Activated T-cell treated with anti-CD3 and anti-CD28 coated beads for 4 hours (primary cell): ENCODE measurements at regions not wholly inside any gene's neighbourhood (a gene's known extent, or its start where the extent isn't known, plus 50 kb on each side); places are given as distances from the start of the nearest gene placed in this dataset.
"Not testable (repeated sequence)": the region's sequence is repeated elsewhere in the genome, so short reads cannot be mapped to it uniquely, and the experiment has no call there.

ENCODE experiments used
- DNase-seq: peaks from one replicate; pipeline ENCODE4 v3.0.0-alpha.2; 2020

DNA sequence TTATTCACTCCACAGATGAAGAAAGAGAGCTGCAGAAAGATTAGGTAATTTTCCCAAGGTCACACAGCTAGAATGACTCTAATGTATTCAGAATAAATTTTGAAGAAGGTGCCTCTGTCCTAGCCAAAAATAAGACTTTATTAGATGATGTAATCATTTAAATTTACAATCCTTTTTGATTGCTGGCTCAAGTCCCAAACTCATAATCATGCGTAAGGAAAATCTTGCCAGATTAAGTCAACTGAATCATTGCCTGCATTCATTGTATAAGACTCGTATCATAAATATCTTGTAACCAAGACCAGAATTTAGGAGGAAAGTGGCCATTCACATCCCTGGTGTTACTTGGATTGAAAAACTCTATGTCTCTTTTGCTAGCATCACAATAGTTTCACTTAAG is 53.1 kb upstream of the STK39 start:
- DNase-seq, result no peak

DNA sequence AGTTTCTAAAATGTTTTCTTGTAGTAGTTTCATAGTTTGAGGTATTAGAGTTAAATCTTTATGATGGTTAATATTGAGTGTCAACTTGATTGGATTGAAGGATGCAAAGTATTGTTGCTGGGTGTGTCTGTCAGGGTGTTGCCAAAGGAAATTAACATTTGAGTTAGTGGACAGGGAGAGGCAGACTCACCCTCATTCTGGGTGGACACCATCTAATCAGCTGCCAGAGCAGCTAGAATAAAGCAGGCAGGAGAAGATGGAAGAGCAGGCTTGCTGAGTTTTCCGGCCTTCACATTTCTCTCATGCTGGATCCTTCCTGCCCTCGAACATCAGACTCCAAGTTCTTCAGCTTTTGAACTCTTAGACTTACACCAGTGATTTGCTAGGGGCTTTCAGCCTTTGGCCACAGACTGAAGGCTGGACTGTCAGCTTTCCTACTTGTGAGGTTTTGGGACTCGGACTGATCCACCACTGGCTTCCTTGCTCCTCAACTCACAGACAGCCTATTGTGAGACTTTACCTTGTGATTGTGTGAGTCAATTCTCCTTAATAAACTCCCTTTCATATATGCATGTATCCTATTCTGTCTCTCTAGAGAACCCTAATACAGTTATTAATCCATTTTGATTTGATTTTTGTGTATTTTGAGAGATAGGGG is 56.8 kb upstream of the STK39 start:
- DNase-seq, result no peak

DNA sequence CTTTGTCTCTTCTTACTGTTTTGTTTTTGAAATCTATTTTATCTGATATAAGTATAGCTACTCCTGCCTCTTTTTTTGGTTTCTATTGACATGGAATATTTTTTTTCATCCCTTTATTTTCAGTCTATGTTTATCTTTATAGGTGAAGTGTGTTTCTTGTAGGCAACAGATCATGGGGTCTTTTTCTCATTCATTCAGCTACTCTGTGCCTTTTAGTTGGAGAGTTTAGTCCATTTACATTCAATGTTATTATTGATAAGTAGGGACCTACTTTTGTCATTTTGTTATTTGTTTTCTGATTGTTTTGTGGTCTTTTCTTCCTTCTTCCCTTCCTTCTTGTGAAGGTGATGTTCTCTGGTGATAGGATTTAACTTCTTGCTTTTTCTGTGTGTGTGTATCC is 60.0 kb upstream of the STK39 start:
- DNase-seq, result no peak

DNA sequence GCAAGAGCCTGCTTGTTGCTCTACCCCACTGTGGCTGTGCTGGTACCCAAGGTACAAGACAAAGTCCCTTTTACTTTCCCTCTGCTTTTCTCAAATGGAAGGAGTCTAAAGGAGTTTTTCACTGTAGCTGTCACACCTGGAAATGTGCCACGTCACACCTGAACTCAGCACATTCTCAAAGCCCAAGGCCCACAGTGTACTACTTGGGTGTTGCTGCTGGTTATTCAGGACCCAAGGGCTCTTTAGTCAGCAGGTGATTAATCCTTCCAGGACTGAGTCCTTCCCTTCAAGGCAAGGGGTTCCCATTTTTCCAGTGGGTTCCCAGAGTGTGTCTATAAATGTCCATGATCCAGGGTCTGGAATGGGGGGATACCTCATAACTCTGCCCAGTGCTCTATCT is 63.2 kb upstream of the STK39 start:
- DNase-seq, result no peak

DNA sequence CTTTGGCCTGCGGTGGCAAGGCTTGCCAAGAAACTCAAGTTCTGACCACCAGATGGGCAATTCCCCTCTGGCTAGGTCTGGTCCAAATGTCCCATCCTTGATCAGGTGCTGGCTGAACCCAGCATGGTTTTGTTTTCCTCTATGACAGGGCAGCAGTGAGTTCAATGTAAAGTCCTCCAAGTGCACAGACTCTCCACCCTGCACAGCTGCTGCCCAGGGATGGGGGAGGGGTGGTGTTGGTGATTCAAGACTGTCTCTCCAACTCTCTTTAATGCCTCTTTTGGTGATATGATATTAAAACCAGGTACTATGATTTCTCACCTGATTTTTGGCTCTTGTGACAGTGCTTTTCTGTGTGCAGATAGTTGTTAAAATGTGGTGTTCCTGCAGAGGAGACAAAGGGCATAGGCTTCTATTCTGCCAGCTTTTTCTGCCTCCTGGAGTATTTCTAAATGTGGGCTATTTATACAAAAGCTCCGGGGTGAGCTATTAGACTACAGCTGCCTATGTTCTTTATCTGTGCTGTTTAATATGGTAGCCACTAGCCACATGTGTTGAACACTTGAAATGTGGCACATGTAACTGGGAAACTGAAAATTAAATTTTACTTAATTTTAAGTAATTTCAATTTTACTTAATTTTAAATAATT is 64.0 kb upstream of the STK39 start:
- DNase-seq, result no peak

DNA sequence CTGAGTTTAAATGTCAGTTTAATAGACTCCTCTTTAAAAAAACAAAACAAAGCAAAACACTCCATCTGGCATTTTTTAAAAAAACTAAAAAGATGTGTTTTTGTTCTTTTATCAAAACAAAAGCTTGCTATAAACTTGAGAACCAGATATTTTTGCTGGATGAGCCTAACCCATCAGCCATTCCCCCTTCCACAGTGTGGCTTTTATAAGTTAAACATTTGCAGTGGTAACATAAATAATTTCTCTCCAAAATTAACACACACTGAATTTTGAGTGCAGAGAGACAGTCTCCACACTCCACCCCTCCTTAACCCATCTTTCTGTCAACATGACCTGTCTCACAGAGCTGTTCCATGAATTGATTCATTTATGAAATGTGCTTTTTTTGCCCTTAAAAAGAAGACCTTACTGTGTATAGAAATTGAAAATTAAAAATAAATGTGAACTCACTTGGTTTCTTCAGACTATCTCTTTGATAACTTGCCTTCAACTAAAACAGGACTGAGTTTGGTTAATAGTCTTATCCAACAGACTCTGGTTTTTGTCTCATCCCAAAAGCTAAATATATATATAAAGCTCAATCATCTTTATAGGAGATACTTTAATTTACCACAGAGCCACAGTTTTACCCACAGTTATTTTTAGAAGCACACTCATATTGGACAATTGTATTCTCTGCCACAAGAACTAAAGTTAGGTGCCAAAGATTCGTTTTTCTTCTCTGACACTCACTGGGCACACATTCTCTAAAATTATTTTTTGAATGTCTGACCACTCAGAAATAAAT is 64.8 kb upstream of the STK39 start:
- DNase-seq, result no peak

DNA sequence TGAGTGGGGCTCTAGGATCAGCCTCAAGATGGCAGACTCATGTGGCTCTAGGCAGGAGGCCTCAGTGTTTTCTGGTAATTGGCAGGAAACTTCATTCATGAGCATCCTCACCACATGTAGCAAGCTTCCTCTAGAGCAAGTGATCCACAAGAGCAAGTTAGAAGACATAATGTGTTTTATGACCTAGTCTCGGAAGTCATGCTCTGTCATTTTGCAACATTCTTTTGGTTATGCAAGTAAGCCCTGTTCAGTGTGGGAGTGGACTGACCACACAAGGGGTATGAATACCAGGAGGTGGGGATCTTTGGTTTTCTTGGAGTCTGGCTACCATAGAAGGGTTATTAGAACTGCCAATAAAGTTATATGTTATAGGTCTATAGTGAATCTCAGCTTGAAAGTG is 66.8 kb upstream of the STK39 start:
- DNase-seq, result no peak

DNA sequence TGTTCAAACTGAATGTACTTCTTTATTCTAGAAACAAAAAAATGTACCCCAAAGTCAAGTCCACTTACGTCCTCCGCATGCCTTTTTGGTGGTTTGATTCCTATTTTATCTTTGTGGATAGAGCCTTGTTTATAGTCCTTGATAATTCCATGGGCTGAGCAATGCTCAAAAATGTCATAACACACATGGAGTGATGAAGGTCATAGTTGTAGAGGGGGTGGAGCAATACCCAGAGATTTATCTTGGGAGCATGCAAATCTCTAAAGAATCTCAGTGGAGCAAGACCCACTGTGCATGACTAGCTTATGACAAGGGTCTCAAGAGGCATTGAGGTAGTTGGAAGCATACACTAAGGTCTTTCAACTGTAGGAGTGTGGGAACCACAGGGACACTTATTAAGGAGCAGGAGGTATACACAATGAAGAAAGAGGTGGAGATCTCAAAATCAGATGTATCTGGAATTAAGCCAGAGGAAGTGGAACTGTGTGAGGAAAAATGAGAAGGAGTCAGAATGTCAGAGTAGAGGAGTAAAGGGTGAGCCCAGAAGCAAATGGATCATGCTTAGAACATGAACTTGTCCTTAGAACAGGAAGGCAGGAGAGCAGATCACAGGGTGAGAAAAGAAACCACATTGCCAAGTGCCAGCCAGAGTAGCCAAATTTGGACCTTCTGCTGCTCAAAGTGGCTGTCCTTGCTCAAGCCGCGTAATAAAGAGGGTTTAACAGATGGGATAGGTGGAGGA is 68.1 kb upstream of the STK39 start:
- DNase-seq, result no peak

DNA sequence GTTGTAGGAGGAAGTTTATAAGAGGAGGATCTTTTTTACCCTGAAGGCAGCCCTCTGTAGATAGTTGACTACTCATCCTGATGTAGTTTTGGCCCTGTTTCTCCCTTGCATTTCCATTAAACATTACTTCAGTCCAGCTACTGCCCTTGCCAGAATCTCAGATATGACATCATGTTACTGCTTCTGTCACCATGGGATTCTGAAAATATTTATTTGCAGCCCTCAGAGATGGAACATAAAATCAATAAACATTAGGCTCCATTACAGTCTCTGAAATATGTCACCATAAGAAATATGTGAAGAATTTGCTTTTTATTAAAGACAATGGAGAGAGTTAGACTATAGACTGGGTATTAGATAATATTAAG is 68.7 kb upstream of the STK39 start:
- no peak for DNase-seq

DNA sequence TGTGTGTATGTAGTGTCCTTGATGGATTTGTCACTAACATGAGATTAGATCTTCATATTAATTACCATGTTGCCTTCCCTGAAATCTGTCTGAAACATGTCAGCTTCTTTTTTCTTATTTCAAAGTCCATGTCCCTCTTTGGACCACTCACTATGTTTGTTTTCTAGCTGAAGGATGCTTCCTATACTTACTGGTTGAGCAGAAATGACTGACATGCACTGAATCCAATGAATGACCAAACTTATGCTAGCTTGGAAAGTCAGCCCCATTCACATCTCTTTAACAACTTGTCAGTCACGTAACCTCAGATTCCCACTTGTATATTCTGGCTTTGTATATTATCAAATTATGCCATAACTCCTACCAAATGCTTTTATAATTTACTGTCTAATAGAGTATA is 69.9 kb upstream of the STK39 start:
- DNase-seq, result no peak

DNA sequence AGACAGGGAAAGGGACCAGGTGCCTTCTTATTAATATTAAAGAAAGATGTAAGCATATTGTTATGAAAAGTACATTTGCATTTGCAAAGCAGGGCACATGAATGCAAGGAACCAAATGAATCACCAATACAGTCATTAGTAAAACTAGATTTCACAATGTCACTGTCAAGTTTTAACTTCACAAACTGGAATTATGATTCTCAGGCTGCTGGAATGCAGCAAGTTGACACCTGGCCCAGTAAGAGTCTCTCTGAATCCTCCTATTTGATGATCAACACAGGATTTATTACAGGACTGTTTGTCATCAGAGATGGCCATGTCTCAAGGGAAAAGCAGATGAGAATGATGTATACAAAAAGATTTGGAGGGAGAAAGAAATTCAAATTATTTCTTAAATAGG is 72.9 kb upstream of the STK39 start:
- DNase-seq, result no peak

DNA sequence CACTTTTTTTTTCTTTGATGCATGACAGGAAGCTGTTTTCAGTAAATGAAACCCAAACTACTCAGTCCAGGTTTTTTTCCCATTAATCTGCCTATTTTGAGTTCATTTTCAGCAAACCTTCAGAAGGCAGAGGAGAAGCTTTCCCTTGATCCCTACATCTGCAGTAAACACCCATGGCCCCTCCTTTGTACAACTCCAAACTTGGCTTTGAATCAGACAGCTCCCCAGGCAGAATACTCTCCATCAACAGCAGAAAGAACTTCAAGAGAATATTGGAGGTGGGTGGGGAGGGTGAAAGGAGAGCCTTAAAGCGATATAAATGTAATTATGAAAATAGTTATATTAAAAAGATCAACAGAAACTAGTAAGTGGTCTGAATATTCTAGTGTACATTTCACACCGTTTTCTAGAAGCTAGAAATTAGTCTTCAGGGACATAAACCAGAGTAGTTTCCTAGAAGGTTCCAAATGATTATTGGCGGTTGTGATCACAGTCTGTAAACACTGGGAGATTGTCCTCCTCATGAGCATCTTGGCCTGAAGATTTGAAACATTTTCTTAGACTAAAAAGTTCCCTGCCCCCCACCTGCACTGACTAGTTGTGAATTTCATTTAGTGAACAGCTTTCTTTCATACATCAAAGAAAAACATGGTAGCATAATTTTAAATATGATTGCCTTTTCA is 75.1 kb upstream of the STK39 start:
- no peak for DNase-seq

DNA sequence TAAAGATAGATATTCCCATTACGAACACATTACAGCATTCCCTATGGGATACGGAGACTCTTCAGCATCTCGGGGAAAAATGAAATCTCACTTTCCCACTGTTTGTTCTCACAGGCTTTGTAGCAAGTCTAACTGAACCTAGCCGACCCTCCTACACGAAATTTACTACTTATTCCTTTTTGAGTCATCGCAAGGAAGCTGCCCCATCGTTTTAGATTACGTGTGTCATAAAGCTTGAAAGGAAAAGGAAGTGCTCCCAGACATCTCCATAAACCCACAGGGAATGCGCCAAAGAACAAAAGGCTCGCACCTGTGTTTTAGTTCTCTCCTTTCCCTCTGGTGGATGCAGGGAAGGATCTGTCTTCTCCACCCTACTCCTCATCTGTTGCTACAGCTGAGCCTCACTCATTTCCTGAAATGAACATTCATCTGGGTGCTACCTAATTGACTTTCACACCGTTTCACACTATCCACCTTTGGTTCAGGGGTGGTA is 76.2 kb upstream of the STK39 start:
- no peak for DNase-seq

DNA sequence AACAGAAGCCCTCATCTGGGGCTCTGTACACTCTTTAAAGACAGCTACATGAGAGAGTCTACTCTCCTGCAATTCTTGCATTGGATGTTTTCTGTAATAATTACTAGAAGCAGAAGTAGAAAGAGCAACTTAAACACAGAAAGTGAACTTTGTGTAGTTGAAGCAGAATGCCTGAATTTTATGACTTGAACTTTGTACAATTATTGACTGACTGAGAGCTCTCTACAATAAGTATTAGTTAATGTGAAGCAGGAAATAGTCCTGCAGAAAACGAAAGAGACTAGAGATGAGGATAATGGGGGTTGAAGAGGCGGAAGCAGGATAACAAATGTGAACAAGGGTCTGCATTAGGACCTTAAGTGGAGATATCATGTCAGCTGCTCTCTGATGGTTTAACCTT is 79.2 kb upstream of the STK39 start:
- DNase-seq, result no peak

DNA sequence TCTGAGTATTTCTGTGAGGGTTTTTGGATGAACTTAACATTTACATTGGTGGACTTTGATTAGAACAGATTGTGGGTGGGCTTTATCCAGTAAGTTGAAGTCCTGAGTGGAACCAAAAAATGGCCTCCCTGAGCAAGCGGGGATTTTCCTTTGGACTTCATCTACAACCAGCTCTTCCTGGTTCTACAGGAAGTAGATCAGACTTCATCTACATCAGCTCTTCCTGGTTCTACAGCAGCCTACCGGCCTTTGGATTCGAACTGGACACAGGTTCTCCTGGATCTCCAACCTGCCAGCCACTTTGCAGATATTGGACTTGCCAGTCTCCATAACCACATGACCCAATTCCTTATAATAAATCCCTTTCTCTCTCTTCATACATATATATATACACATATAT is 79.9 kb upstream of the STK39 start:
- DNase-seq, result no peak

DNA sequence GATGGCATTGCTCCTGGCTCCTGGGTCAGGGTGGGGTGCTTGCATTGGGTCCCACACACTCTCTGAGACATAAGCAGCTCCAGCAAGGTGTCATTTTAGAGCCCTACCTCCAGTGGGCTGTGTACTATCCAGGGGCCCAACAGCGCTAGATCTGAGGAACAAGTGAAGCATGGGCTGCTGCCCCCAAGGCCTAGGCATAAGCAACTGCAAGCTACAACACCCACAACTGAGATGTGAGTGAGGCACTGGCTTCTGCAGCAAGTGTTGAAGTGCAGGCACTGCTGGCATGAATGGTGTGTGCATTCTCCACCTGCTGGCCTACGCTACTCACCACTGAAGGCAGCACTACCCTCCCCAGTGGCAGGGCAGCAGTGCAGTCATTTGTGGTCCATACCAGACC is 81.0 kb upstream of the STK39 start:
- no peak for DNase-seq

DNA sequence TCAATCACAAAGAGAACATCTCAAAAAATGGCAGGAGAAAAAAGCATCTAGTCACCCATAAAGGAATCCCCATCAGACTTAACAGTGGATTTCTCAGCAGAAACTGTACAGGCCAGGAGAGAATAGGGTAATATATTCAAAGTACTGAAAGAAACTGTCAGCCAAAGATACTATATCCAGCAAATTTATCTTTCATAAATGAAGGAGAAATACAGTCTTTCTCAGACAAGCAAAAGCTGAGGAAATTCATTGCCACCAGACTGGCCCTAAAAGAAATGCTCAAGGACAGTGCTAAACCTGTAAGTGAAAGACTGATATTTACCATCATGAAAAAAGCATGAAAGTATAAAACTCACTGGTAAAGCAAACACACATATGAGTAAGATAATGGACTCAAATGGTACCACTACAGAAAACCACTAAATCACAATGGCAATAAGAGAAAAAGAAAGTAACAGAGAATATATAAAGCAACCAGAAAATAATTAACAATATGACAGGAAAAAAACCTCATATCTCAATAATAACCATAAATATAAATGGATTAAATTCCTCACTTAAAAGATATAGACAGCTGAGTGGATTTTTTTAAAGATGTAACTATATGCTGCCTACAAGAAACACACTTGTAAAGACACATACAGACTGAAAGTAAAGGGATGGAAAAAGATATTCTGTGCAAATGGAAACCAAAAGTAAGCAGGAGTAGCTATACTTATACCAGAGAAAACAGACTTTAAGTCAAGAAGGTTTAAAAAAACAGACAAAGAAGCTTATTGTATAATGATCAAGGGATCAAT is 83.4 kb upstream of the STK39 start:
- no peak for DNase-seq

DNA sequence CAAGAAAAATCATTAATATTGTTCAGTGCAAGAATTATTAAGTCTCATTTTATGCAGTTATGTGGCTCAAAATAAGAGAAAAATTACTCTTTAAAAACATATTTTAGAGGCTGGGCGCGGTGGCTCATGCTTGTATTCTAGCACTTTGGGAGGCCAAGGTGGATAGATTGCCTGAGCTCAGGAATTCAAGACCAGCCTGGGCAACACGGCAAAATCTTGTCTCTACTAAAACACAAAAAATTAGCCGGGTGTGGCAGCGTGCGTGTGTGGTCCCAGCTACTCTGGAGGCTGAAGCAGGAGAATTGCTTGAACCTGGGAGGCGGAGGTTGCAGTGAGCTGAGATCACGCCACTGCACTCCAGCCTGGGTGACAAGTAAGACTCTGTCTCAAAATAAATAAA is 87.9 kb upstream of the STK39 start:
- DNase-seq, result not testable (repeated sequence)

DNA sequence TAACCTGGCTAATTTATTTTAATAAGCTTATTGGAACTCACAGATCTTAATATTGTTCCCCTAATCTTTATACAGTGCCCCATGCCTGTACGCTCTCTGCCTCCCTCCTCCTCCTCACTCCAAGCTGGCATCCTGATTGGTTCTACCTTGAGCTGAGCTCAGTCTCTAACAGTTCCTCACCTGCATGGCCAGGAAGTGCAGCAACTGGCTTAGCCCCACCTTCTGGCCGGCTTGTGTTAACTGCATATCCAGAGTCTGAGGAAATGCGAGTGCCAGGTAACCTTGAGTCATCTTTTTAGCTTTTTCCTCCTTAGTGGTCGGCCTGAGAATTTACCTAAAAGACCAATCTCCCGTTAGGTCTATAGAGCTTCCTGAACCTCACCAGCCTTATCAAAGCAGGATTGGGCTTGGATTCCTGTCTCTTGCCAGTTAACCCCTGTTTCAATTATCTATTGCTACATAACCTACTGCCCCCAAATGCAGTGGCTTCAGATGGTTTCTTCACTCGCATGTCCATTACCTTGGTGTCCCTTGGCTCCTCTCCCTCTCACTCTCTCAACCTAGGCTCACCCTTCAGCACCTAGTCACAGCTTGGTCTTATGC is 89.5 kb upstream of the STK39 start:
- DNase-seq, result peak; percentile 38

DNA sequence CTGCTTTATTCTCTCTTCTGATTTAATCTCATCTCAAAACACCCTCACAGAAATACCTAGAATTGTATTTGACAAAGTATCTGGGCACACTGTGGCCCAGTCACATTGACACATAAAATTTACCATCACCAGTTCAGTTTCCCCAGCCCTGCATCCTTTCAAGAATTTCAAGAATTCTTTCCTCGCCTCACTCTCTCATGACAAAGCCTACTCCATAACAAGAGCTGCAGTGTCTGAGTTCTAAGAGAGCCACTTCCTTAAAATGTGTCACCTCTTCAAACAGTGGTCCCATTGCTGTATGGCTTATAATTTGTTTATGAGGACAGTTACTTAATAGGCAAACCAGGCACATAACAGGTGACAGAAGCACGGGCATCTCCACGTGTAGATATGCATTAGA is 90.9 kb upstream of the STK39 start:
- no peak for DNase-seq

DNA sequence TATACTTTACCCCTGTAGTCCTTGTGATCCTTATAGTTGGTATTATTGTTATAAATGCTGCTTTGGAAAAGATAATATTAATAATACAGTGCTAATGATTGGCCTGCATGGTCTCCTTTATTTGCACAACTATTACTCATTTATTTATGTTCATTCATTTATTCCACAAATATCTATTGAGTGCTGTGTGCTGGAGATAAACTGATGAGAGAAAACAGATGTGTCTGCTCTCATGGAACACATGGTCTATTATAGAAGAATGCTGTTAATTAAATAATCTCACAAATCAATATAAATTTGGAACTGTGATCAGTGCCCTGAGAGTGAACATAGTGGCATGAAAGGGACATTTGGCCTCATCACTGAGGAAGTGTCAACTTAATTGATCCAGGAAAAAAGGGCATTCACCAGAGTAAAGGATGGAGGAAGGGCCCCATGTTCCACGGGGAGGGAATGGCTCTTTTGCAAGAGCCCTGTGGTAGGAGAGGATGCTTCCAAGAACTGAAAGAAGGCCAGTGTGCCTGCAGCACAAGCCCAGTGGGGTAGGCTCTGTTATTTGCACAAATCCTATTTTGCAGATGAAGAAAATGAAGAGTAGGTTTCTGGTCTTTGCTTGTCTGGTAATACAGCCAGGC is 91.5 kb upstream of the STK39 start:
- no peak for DNase-seq
